Psoas muscle (tissue), 7 donors: ENCODE measurements at regions not wholly inside any gene's neighbourhood (a gene's known extent, or its start where the extent isn't known, plus 50 kb on each side); places are given as distances from the start of the nearest gene placed in this dataset.

Experiments used
- ATAC-seq, 4 donors: fragments of 200-7000 bp; cut with Tn5 transposase; one replicate each; pipeline ENCODE4 v1.9.1; 2020; ENCODE audit warnings: moderate library complexity in 3 of 4, mild to moderate bottlenecking in 2 of 4
- DNase-seq, 2 donors: peaks; one replicate each; pipeline ENCODE4 v3.0.0-alpha.2; 2020
- H3K27ac ChIP-seq: fragments of 200-600 bp; one replicate; pipeline ENCODE4 v1.8.0; 2022
- H3K27me3 ChIP-seq, 3 donors: fragments of 200-600 bp in 1 of 3; one replicate each; pipeline versions ENCODE4 v1.6.1 to v1.8.0; 2013 to 2022; ENCODE audit warnings: low read length in 2 of 3, mild to moderate bottlenecking in 2 of 3, moderate library complexity in 1 of 3; ENCODE audit not compliant: insufficient read depth in 3 of 3
- H3K36me3 ChIP-seq, 2 donors: fragments of 200-600 bp in 1 of 2; one replicate each; pipeline versions ENCODE4 v1.6.1 to v1.8.0; 2013 to 2022; ENCODE audit warnings: low read depth in 1 of 2, mild to moderate bottlenecking in 1 of 2, moderate library complexity in 1 of 2; ENCODE audit not compliant: insufficient read depth in 1 of 2
- H3K4me1 ChIP-seq: fragments of 200-600 bp; one replicate; pipeline ENCODE4 v1.8.0; 2022
- H3K4me3 ChIP-seq: fragments of 200-600 bp; one replicate; pipeline ENCODE4 v1.8.0; 2022; ENCODE audit warnings: mild to moderate bottlenecking
- H3K9me3 ChIP-seq: fragments of 200-600 bp; one replicate; pipeline ENCODE4 v1.8.0; 2022
- WGBS, 3 donors: extraction: QIAGEN DNeasy Blood & Tissue Kit; methylation state at CpG; one replicate each; pipeline versions ENCODE4 v1.1.6 to v1.1.7; 2013; 5-methylcytosine and 5-hydroxymethylcytosine counted together
- intact Hi-C, 2 donors: fragments of 100-400 bp; cut with DNase I; formaldehyde crosslinking; loops; one replicate each; pipeline versions ENCODE4 v1.11.0 to v1.14.2; 2022
- TF ChIP-seq, protein P1 (sequence below): fragments of 200-600 bp; IDR thresholded peaks from one replicate; pipeline ENCODE4 v1.8.0; 2022; ENCODE audit warnings: antibody characterized with exemption
- donor health status: healthy with polysubstance abuse.
- donor health status: DM: no; HTN: no; CAD: no; lungs with moderate emphysema.
- donor health status: Bipolar disorder and iron deficiency.
- donor health status: healthy.
- donor health status: DM: yes; HTN: yes; CAD: no.
- donor health status: DM: no; HTN: no; CAD: no.
- donor health status: DM: yes; HTN: yes; CAD: no.

GRCh38 chr10:21170216-21170615 lies 273.1 kb upstream of the NEBL start:
- ATAC-seq (no peak), DNase-seq (no peak)
- 52 to 64% (median 55%) methylated on average over 5 of the region's 5 CpGs for WGBS, 3 donors
- Histone ChIP-seq H3K9me3 (no peaks in the 10 kb centered on the region), H3K27me3 (peaks cover 0 to 39% (median 10%) of the 10 kb centered on the region in 3 donors), H3K4me1 (no peaks in the 10 kb centered on the region), H3K27ac (no peak overlapping the region), H3K4me3 (no peak overlapping the region), H3K36me3 (no peaks in the 10 kb centered on the region)
- TF ChIP-seq, protein P1, sequence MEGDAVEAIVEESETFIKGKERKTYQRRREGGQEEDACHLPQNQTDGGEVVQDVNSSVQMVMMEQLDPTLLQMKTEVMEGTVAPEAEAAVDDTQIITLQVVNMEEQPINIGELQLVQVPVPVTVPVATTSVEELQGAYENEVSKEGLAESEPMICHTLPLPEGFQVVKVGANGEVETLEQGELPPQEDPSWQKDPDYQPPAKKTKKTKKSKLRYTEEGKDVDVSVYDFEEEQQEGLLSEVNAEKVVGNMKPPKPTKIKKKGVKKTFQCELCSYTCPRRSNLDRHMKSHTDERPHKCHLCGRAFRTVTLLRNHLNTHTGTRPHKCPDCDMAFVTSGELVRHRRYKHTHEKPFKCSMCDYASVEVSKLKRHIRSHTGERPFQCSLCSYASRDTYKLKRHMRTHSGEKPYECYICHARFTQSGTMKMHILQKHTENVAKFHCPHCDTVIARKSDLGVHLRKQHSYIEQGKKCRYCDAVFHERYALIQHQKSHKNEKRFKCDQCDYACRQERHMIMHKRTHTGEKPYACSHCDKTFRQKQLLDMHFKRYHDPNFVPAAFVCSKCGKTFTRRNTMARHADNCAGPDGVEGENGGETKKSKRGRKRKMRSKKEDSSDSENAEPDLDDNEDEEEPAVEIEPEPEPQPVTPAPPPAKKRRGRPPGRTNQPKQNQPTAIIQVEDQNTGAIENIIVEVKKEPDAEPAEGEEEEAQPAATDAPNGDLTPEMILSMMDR, result no peak
- intact Hi-C loops, result no loop called here

DNA sequence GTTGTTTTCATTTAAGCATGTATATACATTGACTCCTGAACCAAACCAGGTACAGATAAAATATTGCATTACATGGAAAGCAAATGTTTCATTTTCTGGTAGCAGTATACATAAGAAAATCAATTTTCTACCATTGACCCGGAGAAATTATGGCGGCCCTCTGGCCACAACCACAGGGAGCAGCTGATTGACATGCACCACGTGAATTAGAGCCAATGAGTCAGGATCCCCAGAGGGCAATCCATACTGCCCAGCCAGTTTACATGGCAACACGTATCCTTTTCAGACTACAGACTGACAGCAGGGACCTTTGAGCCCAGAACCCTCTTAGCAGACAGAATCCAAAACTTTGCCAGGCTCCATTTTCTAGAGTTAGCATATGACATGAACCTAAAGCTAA lies 272.2 kb upstream of the NEBL start:
- ATAC-seq, result no peak
- 60 to 72% (median 62%) methylated on average over 4 of the region's 4 CpGs for WGBS, 3 donors
- peaks cover 0 to 30% (median 10%) of the 10 kb centered on the region in 3 donors for H3K27me3 ChIP-seq
- no peak overlapping the region for H3K27ac ChIP-seq
- H3K4me1 ChIP-seq, result no peaks in the 10 kb centered on the region
- no peaks in the 10 kb centered on the region for H3K9me3 ChIP-seq
- no peak for DNase-seq
- intact Hi-C loops, result no loop called here
- no peak overlapping the region for H3K4me3 ChIP-seq
- H3K36me3 ChIP-seq, result no peaks in the 10 kb centered on the region
- TF ChIP-seq, protein P1, result no peak

- ATAC-seq, result no peak
These were observed 270.3 kb upstream of the NEBL start for GRCh38 chr10:21167288-21168010.

GRCh38 chr10:21166557-21167287 lies 269.6 kb upstream of the NEBL start:
- no peaks in the 10 kb centered on the region for H3K9me3 ChIP-seq
- no peaks in the 10 kb centered on the region for H3K4me1 ChIP-seq
- WGBS, 3 donors, result 79 to 80% (median 79%) methylated on average over 16 of the region's 16 CpGs
- no peak for ATAC-seq
- no peak overlapping the region for H3K4me3 ChIP-seq
- no peak overlapping the region for H3K27ac ChIP-seq
- TF ChIP-seq, protein P1, result no peak
- no peaks in the 10 kb centered on the region for H3K36me3 ChIP-seq
- no peak for DNase-seq
- H3K27me3 ChIP-seq, result peaks cover 0 to 5% (median 4%) of the 10 kb centered on the region in 3 donors
- intact Hi-C loops, result no loop called here

More at GRCh38 chr10:21167288-21168010, 270.3 kb upstream of the NEBL start:
- Histone ChIP-seq H3K9me3 (no peaks in the 10 kb centered on the region), H3K4me1 (no peaks in the 10 kb centered on the region), H3K27me3 (peaks cover 0 to 11% (median 4%) of the 10 kb centered on the region in 3 donors), H3K36me3 (no peaks in the 10 kb centered on the region), H3K4me3 (no peak overlapping the region), H3K27ac (no peak overlapping the region)
- WGBS, 3 donors, result 83 to 91% (median 86%) methylated on average over 8 of the region's 8 CpGs
- DNase-seq, result no peak
- TF ChIP-seq, protein P1, result no peak
- intact Hi-C loops, result no loop called here
